ENCODE measurements at regions not wholly inside any gene's neighbourhood (a gene's known extent, or its start where the extent isn't known, plus 50 kb on each side); places are given as distances from the start of the nearest gene placed in this dataset.

DNA sequence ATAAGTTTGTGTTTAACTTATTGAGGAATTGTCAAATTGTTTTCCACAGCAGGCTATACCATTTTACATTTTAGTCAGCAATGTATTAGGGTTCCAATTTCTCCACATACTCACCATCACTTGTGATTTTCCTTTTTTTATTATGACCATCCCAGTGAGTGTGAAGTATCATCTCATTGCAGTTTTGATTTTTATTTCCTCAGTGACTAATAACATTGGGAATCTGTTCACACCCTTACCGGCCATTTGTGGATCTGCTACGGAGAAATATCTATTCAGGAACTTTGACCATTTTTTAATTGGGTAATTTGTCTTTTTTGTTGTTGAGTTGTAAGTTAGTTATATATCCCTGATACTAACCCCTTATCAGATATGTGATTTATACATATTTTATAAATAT lies 54.8 kb upstream of the LMCD1 start:
- TF ChIP-seq, protein P1, sequence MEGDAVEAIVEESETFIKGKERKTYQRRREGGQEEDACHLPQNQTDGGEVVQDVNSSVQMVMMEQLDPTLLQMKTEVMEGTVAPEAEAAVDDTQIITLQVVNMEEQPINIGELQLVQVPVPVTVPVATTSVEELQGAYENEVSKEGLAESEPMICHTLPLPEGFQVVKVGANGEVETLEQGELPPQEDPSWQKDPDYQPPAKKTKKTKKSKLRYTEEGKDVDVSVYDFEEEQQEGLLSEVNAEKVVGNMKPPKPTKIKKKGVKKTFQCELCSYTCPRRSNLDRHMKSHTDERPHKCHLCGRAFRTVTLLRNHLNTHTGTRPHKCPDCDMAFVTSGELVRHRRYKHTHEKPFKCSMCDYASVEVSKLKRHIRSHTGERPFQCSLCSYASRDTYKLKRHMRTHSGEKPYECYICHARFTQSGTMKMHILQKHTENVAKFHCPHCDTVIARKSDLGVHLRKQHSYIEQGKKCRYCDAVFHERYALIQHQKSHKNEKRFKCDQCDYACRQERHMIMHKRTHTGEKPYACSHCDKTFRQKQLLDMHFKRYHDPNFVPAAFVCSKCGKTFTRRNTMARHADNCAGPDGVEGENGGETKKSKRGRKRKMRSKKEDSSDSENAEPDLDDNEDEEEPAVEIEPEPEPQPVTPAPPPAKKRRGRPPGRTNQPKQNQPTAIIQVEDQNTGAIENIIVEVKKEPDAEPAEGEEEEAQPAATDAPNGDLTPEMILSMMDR (conservative IDR thresholded peaks at IDR 0.05; ENCODE audit: low read depth, low read length): no peak
- no peak for TF ChIP-seq EZH2 (IDR thresholded peaks at IDR 0.05; ENCODE audit: borderline replicate concordance, low read depth, low read length, poor library complexity, severe bottlenecking)

All from A673 (cell line).